Body of pancreas (tissue), 4 donors: ENCODE measurements at regions not wholly inside any gene's neighbourhood (a gene's known extent, or its start where the extent isn't known, plus 50 kb on each side); places are given as distances from the start of the nearest gene placed in this dataset.

Experiments
- CTCF ChIP-seq, 7 experiments: fragments of 450-650 bp in 4 of 7; fragments of 200-600 bp in 3 of 7; sonication (generic) in 3 of 7; IDR thresholded peaks; one replicate each; pipeline ENCODE4 v1.5.1; 2016 to 2019; ENCODE audit warnings: antibody characterized with exemption in 7 of 7
- POLR2A ChIP-seq, 3 donors: fragments of 450-650 bp; IDR thresholded peaks; one replicate each; pipeline ENCODE4 v1.6.1; 2016; ENCODE audit warnings: antibody characterized with exemption in 3 of 3, mild to moderate bottlenecking in 2 of 3

- TF ChIP-seq POLR2A (IDR thresholded peaks at IDR 0.05) (no peak), CTCF (IDR thresholded peaks at IDR 0.05) (no peak)
Measured at GRCh38 chr6:139529420-139529819, 155.0 kb upstream of the CITED2 start.
